Activated naive CD8-positive, alpha-beta T cell treated with anti-CD3 and anti-CD28 coated beads, Interleukin-2, amount 50 U/mL, for 16 hours (primary cell): ENCODE measurements at regions not wholly inside any gene's neighbourhood (a gene's known extent, or its start where the extent isn't known, plus 50 kb on each side); places are given as distances from the start of the nearest gene placed in this dataset.

Source experiments
- DNase-seq: peaks from one replicate; pipeline ENCODE4 v3.0.0-alpha.2; 2020; ENCODE audit warnings: low read depth, low spot score

DNA sequence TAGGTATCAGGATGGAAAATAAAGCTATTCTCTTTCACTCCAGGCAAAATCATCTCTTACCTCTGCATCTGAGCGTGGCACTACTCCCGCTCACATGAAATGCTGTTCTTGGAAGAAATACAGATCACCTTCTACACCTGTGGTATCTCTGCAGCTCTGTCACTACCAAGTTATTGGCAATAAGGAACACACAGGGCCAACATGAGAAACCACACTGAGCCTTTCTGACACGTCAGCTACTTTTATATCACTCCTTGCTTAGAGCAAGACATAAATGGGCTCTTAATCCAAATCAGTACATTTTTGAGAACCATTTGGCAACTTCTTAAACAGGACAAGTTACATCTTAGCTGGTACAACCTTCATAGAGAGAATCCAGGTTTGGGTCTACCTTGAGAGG is 101.8 kb upstream of the GUCY1A1 start:
- no peak for DNase-seq

DNA sequence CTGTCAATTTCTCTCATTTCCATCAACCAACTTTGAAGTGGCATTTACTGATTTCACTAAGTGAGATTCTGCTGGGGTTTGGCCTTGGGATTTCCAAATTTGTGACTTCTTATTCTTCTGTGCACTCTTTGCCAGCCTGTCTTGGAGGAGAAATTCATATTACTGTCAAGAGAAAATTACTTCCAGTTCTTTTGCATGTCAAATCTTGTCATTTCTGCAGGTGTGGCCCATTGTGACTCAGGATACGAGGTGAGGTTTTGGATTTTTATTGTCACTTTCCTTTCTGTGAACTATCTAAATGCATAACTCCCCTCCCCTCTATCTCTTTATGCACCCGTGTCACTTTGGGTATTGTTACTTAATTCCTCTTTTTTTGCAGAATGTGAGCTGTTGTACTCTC is 102.6 kb upstream of the GUCY1A1 start:
- DNase-seq, result no peak

DNA sequence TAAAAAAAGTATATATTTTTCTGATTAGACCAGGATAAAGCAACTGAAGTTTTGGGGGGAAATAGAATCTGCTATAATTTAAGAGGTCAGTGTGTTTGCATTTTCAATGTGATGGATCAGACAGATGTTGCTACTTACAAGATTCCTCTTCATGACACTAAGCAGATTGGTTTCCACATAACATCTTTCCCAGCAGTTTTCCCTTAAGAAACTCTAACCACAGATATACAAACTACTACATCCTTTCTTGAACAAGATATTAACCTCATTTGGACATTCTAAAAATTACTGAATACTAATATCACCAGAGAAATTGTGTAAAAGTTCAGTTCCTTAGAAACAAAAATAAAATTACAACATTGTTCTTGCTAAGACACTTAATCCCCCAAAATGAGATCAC is 106.7 kb upstream of the GUCY1A1 start:
- no peak for DNase-seq

DNA sequence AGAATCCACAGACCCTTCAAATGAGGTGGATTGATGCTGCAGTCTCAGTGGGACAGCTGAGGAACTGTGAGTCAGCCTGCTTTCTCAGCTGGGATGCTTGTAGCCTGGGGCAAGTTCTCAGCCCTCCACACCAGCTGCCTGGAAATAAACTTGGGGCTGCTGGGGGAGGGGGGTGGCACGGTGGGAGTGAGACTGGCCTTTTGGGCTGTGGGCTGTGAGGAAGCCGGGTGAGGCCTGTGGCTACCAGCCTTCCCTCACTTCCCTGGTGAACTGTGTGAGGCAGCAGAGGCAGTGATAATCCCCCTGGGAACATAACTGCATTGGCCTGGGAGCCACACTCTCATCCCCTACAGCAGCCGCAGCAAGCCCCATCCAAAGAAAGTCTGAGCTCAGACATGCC is 114.5 kb upstream of the GUCY1A1 start:
- no peak for DNase-seq

DNA sequence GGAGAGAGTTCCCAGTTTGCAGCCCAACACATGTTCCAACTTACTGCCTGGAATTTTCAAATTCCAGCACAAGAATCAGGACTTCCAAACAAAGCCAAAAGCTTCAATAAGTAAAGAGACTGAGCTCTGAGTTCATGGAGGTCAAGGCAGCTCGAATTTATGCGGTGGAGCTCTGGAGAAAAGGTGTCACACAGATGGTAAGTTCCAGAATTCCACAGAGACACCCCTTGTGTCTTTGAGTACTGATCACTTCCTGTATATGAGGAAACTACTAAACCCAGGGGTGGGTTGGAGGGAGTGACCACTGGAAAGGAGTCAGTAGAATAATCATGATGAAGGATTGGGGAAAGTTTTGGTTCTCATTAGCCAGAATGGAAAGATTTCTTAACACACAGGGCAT is 118.5 kb upstream of the GUCY1A1 start:
- DNase-seq, result no peak

DNA sequence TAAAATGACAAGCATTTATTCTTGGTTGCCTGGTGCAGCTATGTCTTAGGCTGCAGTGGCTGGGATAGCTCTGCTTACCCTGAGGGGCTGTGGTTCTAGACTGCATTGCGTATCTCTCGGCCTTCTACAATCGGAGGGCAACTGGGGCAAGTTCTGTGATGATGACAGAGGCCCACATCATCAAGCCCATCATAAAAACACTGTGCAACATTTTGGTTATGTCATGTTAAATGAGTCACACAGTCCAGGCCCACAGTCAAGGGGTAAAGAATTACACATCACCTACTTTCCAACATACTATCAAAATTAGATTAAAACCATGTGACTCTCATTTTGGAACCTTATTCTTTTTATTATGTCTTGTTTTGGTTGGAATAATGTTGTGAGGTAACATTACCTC is 120.2 kb upstream of the GUCY1A1 start:
- DNase-seq, result no peak

DNA sequence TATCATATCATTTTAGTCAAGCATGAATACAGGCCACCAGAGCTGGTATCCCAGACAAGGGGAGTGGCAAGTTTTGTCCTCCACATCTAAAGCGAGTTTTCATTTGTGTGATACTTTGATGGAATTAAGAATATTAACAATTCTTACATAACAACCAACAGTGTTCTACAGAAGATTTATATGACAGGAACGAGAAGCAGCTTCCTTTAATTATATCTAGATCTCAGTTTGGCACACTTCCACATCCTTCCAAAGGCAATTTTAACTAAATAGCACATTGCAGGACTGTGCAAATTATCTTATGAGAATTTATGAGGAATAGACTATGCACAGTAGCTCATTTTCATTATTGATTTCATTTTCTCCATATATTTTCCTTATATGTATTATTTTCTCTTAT is 121.2 kb upstream of the GUCY1A1 start:
- DNase-seq, result no peak

DNA sequence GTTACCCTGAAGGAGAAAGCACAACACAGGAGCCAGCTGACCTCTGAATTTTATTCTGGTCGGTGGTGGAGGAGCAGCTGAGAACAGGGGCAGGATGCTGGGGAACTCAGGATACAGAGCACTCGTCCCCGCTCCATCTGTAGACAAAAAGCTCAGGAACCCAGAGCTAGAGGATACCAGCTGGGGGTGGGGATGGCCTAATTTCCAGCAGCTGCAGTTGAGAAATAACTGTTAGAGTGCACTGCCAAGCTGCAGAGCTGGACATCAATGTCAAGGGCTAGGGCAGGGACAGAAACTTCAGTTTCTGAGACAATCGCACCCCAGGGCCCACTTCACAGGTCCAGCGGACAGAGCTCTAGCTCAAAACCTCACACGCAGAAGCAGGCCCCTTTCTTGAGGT is 122.1 kb upstream of the GUCY1A1 start:
- no peak for DNase-seq

DNA sequence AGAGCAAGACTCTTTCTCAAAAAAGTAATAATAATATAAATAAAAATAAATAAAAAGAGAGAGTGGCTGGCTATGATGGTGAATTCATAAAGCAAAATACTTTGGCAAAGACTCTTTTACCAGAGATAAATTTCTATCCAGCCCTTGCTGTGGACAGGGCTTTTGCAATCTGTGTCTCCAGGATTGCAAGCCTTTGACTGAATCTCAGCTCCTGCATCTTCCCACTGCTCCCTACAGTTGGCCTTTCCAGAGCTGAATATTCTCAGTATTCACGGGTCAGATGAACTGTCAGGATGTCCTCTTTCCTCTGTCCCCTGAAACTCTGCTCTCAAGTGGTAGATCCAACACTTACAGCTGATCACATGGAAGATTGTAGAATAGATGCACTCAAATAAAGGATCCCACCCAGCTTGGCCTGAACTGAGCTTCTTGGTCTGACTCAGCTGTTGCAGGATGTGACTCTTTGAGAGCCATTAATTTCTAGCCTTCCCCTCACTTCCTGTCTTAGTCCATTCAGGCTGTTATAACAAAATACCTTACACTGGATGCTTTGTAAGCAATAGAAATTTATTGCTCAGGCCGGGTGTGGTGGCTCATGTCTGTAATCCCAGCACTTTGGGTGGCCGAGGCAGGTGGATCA is 123.4 kb upstream of the GUCY1A1 start:
- DNase-seq, result no peak

DNA sequence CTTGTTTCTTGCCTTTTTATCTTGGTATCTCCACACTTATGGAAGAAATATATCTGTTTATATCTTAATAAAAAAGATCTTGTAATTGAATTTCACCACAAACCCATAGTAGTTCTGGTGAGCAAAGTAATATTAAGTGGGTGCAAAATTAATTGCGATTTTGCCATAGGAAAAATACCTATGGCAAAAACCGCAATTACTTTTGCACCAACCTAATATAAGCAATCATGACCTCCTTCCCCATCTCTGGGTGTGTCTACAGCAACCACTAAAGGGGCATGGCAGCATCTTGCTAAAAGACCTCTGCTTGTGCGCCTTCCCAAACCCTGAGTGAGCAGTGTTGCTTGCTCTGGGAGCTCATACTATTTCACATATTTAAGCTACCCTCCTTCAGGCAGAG is 124.2 kb upstream of the GUCY1A1 start:
- DNase-seq, result no peak

DNA sequence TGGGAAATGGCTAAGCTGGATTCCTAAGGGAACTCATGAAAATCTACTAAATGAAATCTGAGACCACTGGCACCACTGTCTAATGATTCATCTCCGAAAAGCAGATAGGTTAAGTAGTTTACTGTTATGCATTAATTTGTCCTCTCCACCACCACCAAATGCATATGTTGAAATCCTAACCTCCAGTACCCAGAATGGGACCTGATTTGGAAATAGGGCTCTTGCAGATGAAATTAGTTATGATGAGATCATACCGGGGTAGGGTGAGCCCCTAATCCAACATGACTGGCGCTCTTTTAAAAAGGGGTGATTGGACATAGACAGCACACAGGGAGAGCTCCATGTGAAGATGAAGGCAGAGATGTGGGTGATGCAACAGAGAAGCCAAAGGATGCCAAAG is 124.9 kb upstream of the GUCY1A1 start:
- no peak for DNase-seq

DNA sequence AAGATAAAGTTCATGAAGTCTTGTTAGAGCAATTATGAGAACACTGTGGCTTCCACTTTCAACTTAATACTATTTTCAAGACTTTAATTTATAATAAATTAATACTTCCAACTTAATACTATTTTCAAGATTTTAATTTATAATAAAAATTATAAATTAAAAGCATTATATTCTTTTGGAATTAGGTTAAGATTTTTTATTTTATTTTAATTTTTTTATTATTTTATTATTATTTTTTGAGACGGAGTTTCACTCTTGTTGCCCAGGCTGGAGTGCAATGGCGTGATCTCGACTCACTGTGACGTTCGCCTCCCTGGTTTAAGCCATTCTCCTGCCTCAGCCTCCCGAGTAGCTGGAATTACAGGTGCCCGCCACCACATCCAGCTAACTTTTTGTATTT is 126.0 kb upstream of the GUCY1A1 start:
- no peak for DNase-seq

DNA sequence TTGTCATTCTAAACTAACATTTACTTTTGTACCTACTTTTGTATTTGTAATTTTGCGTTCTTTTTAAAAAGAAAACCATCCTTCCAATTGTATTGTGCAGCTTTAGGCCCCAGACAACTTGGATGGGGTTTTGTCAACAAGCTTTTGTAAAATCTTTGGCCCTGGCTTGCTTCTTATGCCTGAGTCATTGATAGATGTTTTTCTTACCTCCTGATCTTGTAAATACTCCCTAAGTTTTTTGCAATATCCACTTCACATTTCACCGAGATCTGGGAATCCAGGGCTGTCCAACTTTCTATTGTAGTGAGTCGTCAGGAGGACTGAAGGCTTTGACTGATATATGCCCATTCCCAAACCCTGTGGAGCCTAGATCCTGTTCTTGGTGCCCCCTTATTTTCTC is 126.9 kb upstream of the GUCY1A1 start:
- no peak for DNase-seq

DNA sequence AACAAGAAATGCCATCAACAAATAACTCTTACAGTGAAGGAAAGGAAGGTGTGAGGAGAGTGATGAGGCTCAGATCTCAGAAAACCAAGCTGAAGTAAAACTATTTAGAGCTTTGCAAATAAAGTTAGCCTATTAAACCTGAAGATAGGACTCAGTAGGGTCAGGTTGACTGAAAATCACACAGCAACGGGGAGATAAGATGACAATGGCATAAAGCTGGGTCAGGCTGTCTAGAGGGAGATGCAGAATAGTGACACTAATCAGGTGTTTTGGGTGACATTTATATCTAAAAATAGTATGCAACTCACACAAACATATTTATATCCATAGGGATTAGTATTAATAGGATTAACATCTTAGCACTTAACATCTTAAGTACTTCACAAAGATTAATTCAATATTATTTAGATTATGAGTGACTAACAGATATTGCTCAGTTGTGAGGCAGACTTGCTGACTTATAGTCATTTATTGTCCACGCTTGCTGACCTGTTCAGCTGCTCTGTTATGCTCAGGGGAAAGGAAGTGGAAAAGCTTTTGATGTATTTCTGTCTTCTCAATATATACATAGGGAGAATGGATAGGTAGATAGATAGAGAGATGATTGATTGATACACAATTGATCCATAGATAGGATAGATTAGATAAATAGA is 130.7 kb upstream of the GUCY1A1 start:
- no peak for DNase-seq

DNA sequence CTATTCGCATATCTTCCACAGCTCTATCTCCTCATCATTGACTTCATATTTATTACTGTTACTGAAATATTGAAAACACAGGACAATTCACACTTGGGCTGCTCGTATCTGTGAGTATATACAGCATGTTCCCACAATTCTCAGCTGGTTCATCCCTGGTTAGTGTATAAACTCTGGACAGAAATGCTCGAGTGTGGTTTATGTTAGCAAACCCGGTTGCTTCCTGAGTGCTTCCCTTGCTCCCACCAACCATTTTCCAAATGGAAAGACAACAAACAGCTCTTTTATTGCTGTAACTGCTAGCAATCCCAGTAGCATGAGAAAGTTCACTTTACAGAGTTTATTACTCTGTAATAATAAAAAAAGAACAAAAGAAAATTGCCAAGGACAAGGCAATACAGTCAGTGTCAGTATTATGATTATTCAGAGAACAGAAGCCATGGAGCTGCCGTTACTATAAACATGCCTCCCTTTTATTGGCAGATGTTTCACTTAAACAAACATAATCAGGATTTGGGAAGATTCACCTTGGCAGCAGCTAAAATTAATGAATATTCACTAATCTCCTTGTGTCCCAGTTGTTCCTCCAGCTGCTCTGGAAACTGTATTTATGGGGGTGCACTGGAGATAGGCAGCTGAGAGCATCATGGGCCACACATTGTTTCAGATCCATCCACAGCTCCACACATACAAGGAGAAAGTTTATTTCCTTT is 134.1 kb upstream of the GUCY1A1 start:
- DNase-seq, result no peak

DNA sequence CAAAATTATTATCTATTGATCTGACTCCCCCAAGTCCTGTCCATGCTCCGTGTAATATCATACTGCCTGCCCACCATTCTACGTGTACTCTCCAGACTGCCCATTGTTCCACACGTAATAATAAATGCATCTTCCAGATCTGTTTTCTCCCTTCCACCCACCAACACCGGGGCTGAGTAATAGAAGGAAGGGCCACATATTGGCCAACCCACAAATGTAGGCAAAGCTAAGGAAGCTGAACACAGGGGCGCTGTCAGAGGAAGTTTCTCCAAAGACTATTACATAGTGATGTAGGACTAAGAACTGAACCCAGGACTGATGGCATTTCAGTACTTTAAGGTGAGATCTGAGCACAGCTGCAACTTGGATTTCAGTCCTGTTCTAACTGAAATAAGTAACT is 135.8 kb upstream of the GUCY1A1 start:
- DNase-seq, result no peak

DNA sequence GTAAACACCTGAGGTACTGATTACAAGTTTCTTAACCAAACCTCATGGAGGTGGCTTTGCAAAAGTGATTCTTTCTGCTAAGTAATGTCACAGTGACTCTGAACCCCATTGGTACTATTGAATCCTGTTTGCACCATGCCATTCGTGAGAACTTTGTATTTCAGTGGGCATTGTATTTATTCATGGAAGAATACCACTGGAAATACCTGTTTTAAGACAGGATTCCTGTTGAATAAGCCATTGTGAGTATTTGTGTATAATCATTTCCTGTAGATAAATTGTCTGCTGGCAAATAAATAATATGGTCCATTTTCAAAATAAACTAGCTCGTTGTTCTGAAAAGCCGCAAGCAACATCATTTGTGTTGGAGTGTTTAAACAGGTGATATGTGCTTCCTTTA is 136.4 kb upstream of the GUCY1A1 start:
- no peak for DNase-seq

DNA sequence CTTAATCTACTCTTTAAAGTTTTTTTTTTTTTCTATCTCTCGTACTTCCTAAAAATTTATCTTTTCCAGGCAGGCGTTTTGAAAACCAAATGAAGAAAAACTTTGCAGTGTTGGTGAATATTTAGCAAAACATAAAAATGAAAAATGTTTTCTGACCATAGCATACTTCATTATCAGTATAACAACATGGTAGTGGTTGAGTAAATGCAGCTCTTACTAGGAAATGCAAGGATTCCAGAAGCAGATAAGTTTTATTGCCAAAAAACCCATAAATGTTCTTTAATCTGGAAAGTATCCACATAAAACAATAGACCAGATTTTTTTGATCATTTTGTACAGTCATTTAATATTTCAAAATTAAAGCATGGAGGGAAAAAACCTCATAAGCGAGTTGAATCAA is 136.9 kb upstream of the GUCY1A1 start:
- no peak for DNase-seq

DNA sequence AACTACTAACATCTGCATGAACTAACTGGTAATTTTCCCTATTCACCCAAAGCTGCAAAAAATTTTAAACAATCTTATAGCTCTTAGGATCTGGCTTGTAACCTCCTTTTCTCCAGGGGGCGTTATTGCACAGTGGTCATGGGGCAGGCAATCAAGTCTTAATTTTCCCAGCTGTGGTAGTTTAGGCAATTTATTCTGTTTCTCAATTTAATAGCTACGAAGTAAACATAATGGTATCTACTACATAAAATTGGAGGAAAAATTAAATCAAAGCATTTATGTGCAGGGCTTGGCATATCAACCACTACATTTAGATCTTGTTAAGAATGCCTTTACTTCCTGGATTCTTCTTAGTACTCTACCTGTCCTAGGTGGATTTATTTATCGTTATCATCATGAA is 137.4 kb upstream of the GUCY1A1 start:
- no peak for DNase-seq

DNA sequence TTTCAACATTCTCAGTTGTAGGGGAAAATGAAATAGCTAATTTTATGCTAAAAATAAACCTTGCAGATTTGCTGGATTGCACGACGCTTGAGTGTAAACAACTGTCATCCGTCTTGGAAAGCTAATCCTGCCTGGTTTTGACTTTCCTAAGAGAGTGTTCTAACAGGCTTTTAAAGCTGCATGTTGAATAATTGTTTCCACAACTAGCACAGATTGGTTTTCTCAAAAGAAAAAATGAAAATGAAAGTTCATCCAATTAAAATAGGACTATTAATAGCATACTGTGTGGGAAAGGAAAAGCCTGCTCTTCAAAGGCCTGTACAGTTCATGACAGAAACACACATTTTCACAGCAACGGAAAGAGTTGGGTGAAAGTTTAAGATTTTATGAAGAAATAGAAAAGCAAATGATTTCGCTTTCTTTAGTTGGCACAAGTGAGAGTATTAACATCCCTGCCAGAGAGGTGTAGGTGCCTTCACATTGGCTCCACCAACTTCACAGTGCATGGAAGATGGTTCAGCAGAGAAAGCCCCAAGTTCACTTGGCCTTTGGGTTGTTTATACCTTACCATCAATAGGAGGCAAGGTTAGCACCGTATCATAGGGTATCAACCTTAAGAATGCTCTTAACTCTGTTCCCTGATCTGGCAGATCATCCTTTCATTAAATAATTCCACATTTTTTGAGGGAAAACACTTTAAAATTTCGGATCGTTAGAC is 140.0 kb upstream of the GUCY1A1 start:
- DNase-seq, result no peak

DNA sequence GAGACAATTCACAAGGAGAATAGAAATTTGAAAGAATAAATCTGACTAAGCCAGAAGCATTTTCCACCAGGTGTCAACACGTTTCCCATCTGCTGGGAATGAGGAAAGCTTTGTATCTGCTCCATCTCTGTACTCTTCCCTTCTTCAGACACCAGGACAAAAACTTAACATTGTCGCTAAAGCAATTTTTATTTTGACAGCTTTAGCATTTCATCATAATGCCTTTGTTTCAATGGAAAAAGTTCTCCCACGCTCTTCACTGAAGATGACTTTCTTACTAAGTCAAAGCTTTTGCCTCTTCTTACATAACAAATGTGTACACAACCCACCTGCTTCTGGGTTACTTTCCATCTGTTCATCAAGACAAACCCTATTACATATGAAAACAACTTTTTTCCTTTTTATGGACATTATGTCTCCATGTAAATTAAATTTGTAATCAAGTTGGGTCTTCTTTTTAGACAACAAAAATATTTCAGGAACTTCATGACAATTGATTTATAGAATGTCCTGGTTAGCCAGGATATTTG is 141.7 kb upstream of the GUCY1A1 start:
- no peak for DNase-seq

DNA sequence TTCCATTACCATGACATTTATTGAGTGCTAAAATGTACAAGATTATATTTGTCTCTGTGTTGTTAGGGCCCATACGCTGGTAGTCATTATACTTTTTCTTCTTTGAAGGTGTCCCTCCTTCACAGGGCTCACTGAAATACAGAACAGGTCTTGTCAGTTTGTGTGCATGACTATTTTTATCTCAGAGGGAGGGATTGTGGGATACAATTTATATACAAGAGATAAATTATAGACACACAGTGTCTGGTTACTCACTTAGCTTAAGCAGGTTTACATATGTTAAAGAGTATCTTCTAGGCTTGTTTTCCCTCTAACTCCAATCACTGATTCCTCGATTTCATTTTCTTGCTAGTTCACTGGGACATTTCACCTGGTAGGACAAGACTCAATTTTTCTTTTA is 143.3 kb upstream of the GUCY1A1 start:
- no peak for DNase-seq
